ENCODE measurements at regions not wholly inside any gene's neighbourhood (a gene's known extent, or its start where the extent isn't known, plus 50 kb on each side); places are given as distances from the start of the nearest gene placed in this dataset.

DNA sequence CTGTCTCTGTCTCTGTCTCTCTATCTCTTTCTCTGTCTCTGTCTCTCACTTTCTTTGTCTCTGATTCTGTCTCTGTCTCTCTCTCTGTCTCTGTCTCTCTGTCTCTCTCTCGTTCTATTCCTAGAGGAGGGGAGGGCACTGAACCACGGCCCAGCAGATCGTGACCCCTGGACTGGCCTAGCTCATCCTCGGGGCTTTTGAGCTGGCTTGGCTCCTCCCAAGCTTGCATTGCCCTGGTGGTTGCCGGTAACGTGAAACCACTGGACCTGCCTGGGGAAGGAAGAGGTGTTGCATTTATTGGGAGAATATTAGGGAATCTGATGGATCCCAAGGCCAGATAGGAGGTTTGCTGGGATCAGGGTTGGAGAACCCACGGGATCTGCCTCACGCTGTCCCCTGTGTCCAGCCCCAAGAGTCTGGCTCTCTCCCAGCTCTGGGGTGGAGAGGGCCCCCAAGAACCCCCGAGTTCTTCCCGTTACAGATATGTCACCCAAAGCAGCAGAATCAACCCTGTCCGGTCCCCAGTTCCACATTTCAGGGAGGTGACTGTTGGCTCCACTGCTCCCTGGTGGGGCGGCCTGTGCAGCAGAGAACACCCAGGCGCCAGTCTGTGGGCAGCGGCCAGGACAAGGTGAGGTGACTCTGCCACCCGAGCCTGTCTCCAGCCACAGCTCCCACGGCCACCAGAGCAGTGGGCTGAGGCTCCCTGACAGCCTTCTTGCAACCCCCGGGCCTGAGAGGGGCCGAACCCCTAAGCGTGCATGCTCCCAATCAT, 228.3 kb downstream of the TTLL2 start:
- TF ChIP-seq BACH2 (CRISPR knock-in tag; IDR thresholded peaks at IDR 0.05; ENCODE audit: borderline replicate concordance) (no peak), PATZ1 (CRISPR knock-in tag; IDR thresholded peaks at IDR 0.05; ENCODE audit: borderline replicate concordance) (no peak), SNAI2 (CRISPR knock-in tag; IDR thresholded peaks at IDR 0.05) (no peak), ARNTL (CRISPR knock-in tag; IDR thresholded peaks at IDR 0.05; ENCODE audit: borderline replicate concordance, low read depth) (no peak), PPARA (CRISPR knock-in tag; IDR thresholded peaks at IDR 0.05; ENCODE audit: borderline replicate concordance) (no peak), TOX (CRISPR knock-in tag; IDR thresholded peaks at IDR 0.05; ENCODE audit: borderline replicate concordance) (no peak), OSR1 (CRISPR knock-in tag; IDR thresholded peaks at IDR 0.05) (no peak), TCF4 (CRISPR knock-in tag; IDR thresholded peaks at IDR 0.05; ENCODE audit: borderline replicate concordance) (no peak), ZNF70 (CRISPR knock-in tag; IDR thresholded peaks at IDR 0.05) (no peak)
- TF ChIP-seq, protein P1, sequence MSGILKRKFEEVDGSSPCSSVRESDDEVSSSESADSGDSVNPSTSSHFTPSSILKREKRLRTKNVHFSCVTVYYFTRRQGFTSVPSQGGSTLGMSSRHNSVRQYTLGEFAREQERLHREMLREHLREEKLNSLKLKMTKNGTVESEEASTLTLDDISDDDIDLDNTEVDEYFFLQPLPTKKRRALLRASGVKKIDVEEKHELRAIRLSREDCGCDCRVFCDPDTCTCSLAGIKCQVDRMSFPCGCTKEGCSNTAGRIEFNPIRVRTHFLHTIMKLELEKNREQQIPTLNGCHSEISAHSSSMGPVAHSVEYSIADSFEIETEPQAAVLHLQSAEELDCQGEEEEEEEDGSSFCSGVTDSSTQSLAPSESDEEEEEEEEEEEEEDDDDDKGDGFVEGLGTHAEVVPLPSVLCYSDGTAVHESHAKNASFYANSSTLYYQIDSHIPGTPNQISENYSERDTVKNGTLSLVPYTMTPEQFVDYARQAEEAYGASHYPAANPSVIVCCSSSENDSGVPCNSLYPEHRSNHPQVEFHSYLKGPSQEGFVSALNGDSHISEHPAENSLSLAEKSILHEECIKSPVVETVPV (CRISPR knock-in tag; IDR thresholded peaks at IDR 0.05) = no peak

All from SK-N-SH treated with all-trans-retinoic acid at 6 μM for 48 hours (cell line).